ENCODE measurements at regions not wholly inside any gene's neighbourhood (a gene's known extent, or its start where the extent isn't known, plus 50 kb on each side); places are given as distances from the start of the nearest gene placed in this dataset.
"Not testable (repeated sequence)": the region's sequence is repeated elsewhere in the genome, so short reads cannot be mapped to it uniquely, and the experiment has no call there.

DNA sequence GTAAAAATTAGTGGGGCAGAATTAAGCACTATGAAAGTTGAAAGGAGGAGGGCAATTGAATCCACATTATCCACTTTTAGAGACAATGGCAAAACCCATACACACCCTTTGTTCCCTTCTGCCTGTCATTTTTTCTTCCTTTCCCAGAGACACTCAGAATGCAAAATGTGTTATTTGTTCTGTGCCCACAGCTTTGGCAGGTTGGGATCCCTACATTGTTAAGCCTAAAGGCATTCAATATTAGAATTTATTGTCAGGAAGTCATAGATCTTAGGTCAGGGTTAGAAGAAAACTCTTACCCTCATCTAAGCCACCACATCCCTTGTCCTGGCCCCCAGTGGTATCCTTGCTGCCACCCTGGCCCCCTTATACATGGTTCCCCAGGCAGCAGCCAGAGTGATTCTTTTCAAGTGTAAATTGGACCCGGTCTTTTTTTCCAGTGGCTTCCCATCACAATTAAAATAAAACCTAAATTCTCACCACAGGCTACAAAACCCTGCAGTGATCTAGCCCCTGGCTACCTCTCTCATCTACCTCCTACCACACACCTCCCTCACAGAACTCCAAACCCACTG is 470.1 kb upstream of the ATP11B start:
- Mint-ChIP-seq H3K9me3 (peaks cover 12% of the 10 kb centered on the region), H3K36me3 (no peaks in the 10 kb centered on the region), H3K4me3 (no peak overlapping the region), H3K4me1 (no peaks in the 10 kb centered on the region), H3K27ac (no peak overlapping the region), H3K27me3 (no peaks in the 10 kb centered on the region)
- no peak for ATAC-seq

- Mint-ChIP-seq H3K9me3 (peaks cover 9% of the 10 kb centered on the region), H3K27ac (no peak overlapping the region), H3K4me1 (no peaks in the 10 kb centered on the region), H3K4me3 (no peak overlapping the region), H3K27me3 (no peaks in the 10 kb centered on the region), H3K36me3 (no peaks in the 10 kb centered on the region)
- no peak for ATAC-seq
Measured at GRCh38 chr3:182323898-182324297, 469.4 kb upstream of the ATP11B start.

DNA sequence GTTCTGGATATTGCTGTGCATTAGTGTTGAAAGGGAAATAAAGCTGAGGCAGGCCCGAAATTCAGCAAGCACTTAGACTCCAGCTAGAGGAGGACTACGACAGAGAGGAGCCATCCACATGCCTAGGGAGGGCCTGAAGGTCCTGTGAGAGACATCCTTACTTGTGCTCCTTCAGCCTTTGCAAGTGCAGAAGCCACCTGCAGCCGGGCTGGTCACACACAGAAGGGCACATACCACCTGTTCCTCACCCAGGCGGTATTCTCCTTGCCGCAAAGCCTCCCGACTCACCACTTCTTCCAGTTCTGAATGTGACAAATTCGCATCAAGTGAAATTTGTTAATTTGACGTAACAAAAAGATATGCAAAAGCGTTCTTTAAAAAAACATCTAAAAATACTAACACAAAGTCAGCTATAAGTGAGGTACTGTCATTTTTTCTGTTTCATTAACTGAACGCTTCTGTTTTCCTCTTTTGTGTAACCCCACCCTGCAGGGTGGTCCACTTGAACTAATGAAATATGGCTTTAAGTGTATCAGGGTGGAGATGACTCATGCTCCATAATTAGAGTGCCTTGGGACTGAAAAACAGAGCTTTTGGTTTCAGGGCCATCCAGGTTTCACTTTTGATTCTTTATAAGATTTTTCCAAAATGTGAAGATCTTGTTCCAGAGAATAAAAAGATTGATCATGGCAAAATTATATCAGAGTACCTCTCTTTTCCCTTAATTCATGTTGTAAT is 467.9 kb upstream of the ATP11B start:
- Mint-ChIP-seq H3K4me1 (no peaks in the 10 kb centered on the region), H3K4me3 (no peak overlapping the region), H3K27me3 (no peaks in the 10 kb centered on the region), H3K27ac (no peak overlapping the region), H3K36me3 (no peaks in the 10 kb centered on the region), H3K9me3 (peaks cover under 1% of the 10 kb centered on the region)
- ATAC-seq, result no peak

GRCh38 chr3:182327196-182327681 is 466.1 kb upstream of the ATP11B start:
- H3K36me3 Mint-ChIP-seq, result no peaks in the 10 kb centered on the region
- H3K27ac Mint-ChIP-seq, result no peak overlapping the region
- no peak overlapping the region for H3K4me3 Mint-ChIP-seq

GRCh38 chr3:182330646-182331045 is 462.7 kb upstream of the ATP11B start:
- Mint-ChIP-seq H3K4me3 (no peak overlapping the region), H3K27ac (no peak overlapping the region), H3K27me3 (no peaks in the 10 kb centered on the region), H3K4me1 (no peaks in the 10 kb centered on the region), H3K9me3 (peaks cover 8% of the 10 kb centered on the region), H3K36me3 (no peaks in the 10 kb centered on the region)
- ATAC-seq, result no peak

More at GRCh38 chr3:182327196-182327681, 466.1 kb upstream of the ATP11B start:
- H3K9me3 Mint-ChIP-seq, result no peaks in the 10 kb centered on the region
- no peaks in the 10 kb centered on the region for H3K4me1 Mint-ChIP-seq
- H3K27me3 Mint-ChIP-seq, result no peaks in the 10 kb centered on the region
- no peak for ATAC-seq

DNA sequence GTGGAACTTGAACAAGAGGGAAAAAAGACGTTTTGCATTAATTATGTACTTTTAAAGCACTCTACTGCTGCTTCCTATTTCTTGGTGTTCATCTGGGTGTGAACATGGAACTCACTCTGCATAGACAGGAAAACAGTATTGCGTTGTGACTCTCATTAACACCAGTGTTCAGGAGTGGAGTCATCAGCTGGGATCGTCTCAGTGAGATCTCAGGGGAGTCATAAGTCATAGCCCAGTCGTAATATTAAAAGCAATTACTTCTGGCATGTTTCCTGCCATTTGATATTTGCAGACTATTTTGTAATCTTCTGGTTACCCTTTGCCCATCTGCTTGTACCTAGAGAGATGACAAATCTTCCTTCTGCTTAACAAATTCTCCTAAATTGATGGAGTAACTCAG is 462.0 kb upstream of the ATP11B start:
- Mint-ChIP-seq H3K27me3 (no peaks in the 10 kb centered on the region), H3K36me3 (no peaks in the 10 kb centered on the region), H3K9me3 (peaks cover 8% of the 10 kb centered on the region), H3K27ac (no peak overlapping the region), H3K4me1 (no peaks in the 10 kb centered on the region), H3K4me3 (no peak overlapping the region)
- ATAC-seq, result no peak

DNA sequence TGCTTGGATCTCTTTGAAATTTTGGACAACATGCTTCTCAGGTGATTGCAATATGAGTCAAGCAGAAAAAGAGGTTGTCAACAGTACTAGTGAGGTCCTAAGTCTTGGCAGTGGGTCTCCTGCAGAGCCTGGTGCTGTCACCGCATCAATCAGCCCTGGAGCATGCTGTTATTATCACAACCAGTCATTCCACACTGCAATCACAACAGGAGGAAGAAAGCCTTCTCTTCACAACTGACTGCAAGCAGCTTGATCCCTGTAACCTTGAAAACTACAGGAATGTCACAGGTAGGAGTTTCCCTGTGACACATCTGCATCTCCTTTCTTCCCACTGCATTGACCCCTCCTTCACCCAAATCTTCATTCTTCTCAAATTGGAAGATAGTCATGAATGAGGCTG is 451.1 kb upstream of the ATP11B start:
- Mint-ChIP-seq H3K27ac (no peak overlapping the region), H3K36me3 (no peaks in the 10 kb centered on the region), H3K4me3 (no peak overlapping the region), H3K9me3 (peaks cover 3% of the 10 kb centered on the region), H3K27me3 (no peaks in the 10 kb centered on the region), H3K4me1 (no peaks in the 10 kb centered on the region)
- ATAC-seq, result no peak

DNA sequence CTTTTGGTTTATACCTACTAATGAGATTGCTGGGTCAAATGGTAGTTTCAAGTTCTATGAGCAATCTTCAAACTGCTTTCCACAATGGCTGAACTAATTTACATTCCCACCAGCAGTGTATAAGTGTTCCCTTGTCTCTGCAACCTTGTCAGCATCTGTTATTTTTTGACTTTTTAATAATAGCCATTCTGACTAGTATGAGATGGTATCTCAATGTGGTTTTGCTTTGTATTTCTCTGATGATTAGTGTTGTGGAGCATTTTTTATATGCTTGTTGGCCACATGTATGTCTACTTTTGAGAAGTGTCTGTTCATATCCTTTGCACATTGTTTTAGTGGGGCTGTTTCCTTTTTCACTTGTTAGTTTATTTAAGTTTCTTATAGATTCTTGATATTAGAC is 449.3 kb upstream of the ATP11B start:
- H3K4me3 Mint-ChIP-seq, H3K36me3 Mint-ChIP-seq, H3K27me3 Mint-ChIP-seq, H3K4me1 Mint-ChIP-seq, H3K27ac Mint-ChIP-seq, H3K9me3 Mint-ChIP-seq, ATAC-seq: not testable (repeated sequence)

GRCh38 chr3:182349051-182349450 is 444.3 kb upstream of the ATP11B start:
- Mint-ChIP-seq H3K36me3 (no peaks in the 10 kb centered on the region), H3K4me1 (no peaks in the 10 kb centered on the region), H3K9me3 (no peaks in the 10 kb centered on the region), H3K27ac (no peak overlapping the region), H3K27me3 (no peaks in the 10 kb centered on the region), H3K4me3 (no peak overlapping the region)
- ATAC-seq, result no peak

- no peaks in the 10 kb centered on the region for H3K36me3 Mint-ChIP-seq
- H3K4me1 Mint-ChIP-seq, result no peaks in the 10 kb centered on the region
- H3K27me3 Mint-ChIP-seq, result no peaks in the 10 kb centered on the region
- ATAC-seq, result no peak
- H3K9me3 Mint-ChIP-seq, result no peaks in the 10 kb centered on the region
- H3K27ac Mint-ChIP-seq, result no peak overlapping the region
- H3K4me3 Mint-ChIP-seq, result no peak overlapping the region
Measured at GRCh38 chr3:182349951-182350517, 443.3 kb upstream of the ATP11B start.

DNA sequence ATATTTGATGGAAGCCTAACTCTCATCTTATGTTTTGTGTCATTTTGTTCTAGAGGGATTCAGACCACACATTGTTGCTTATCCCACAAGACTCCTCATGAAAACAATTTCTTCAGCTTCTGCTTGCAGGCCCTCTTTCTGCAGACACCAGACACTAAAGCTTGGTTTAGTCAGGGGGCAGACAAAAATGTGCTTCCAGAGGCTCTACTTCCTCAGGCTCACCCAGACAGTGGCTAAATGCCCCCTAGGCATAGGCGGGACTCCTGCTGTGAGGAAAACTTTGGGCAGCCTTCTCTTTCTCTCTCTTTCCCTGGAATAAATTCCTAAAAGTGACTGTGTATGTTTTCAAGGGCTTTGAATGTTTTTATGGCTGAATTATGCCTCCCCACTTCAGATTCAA is 435.4 kb upstream of the ATP11B start:
- H3K4me3 Mint-ChIP-seq, result no peak overlapping the region
- peaks cover 2% of the 10 kb centered on the region for H3K9me3 Mint-ChIP-seq
- H3K27ac Mint-ChIP-seq, result no peak overlapping the region
- no peaks in the 10 kb centered on the region for H3K4me1 Mint-ChIP-seq
- no peaks in the 10 kb centered on the region for H3K36me3 Mint-ChIP-seq
- no peak for ATAC-seq
- no peaks in the 10 kb centered on the region for H3K27me3 Mint-ChIP-seq

GRCh38 chr3:182364323-182364722 is 429.0 kb upstream of the ATP11B start:
- no peaks in the 10 kb centered on the region for H3K36me3 Mint-ChIP-seq
- no peaks in the 10 kb centered on the region for H3K4me1 Mint-ChIP-seq
- no peak for ATAC-seq
- no peaks in the 10 kb centered on the region for H3K27me3 Mint-ChIP-seq
- no peak overlapping the region for H3K27ac Mint-ChIP-seq
- H3K4me3 Mint-ChIP-seq, result no peak overlapping the region
- peaks cover 3% of the 10 kb centered on the region for H3K9me3 Mint-ChIP-seq

DNA sequence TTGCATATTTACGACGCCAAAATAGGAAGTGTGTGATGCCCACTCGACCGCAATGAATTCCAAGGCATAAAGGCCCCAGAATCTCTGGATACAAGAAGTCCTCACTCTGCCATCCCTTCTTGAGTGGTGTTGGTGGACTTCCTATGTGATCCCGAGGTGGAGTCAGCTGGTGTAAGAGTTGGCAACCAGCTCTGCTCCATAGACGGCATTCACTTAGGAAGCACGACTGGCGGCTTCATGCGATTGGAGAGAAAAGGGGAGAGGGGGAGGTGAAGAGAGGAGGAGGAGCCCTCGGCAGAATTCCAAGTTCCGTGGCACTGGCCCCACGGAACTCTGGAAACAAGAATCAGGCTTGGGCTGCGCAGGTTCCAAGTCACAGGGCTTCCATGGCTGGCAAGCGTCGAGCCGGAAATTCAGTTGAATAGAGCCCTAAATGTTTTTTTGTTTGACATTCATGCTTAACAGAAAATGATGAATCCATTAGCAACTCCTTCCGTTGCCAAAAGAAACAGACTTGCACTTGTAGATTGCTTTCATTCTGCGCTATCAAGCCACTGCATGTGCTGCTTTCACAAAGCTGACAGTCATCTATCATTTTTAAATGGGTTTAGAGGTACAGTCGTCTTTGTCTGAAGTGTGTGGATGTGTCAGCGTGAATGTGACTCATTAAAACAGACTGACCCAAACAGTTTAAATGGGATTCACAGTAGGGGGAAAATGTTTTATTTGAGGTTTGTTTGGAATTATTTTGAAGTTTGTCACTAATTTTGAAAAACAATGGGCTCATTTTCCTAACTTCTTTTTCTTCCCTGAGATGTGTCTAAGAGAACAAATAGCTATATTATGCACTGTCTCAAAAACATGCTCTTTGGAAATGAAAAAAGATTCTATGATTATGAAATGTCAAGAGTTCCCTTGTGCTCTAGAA is 428.3 kb upstream of the ATP11B start:
- ATAC-seq, result no peak
- H3K27ac Mint-ChIP-seq, result no peak overlapping the region

GRCh38 chr3:182366746-182367145 is 426.6 kb upstream of the ATP11B start:
- Mint-ChIP-seq H3K9me3 (peaks cover 3% of the 10 kb centered on the region), H3K27ac (no peak overlapping the region), H3K4me3 (no peak overlapping the region), H3K4me1 (no peaks in the 10 kb centered on the region), H3K36me3 (no peaks in the 10 kb centered on the region), H3K27me3 (no peaks in the 10 kb centered on the region)
- no peak for ATAC-seq

More for the DNA sequence above, 428.3 kb upstream of the ATP11B start:
- H3K36me3 Mint-ChIP-seq, result no peaks in the 10 kb centered on the region
- no peak overlapping the region for H3K4me3 Mint-ChIP-seq
- H3K27me3 Mint-ChIP-seq, result no peaks in the 10 kb centered on the region
- H3K9me3 Mint-ChIP-seq, result peaks cover 3% of the 10 kb centered on the region
- no peaks in the 10 kb centered on the region for H3K4me1 Mint-ChIP-seq

GRCh38 chr3:182369861-182370260 is 423.4 kb upstream of the ATP11B start:
- Mint-ChIP-seq H3K27me3 (no peaks in the 10 kb centered on the region), H3K4me3 (no peak overlapping the region), H3K9me3 (no peaks in the 10 kb centered on the region), H3K36me3 (no peaks in the 10 kb centered on the region), H3K27ac (no peak overlapping the region), H3K4me1 (no peaks in the 10 kb centered on the region)
- no peak for ATAC-seq

All from stimulated activated memory B cell treated with anti-CD40 and anti-IgM and Interleukin-4, amounts not matched to agents 10 μg/mL and 1 μg/mL and 100 μg/mL, for 72 hours (primary cell).